ENCODE measurements at regions not wholly inside any gene's neighbourhood (a gene's known extent, or its start where the extent isn't known, plus 50 kb on each side); places are given as distances from the start of the nearest gene placed in this dataset.

DNA sequence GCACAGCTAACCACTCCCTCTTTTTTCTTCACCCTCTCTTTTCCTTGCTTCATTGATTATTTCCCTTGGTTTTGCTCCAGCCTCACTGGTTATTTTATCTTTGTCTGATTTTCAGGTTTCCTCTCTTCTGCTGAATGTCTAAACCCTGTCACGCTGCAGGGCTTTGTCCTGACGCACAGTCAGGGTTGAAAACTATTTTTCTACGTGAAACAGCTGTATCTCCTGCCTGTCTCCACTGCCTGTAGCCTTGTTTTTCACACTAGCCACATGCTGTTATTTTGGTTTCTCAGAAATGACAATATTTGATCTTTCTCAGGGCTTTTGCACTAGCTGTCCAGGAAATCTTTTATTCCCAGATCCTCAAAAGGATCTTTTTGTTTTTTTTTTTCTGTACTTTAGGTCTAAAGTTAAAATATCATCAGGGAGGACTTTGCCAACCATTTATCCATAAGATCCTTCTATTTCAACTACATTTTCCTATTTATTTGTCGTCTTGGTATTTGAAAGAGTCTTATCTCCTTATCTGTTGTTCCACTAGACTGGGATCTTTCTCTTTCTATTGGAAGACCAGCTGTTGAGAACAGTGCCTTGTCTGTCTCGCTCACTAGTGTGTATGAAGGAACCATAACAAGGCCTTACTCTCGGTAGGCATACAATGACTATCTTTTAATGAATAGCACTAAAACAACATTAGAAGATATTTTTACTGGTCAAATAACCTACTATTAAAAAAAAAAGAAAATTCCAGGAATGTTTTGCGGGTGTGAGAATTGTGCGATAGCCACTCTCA lies 164.3 kb downstream of the PDHA2 start:
- Histone ChIP-seq H3K36me3 (ENCODE audit: insufficient read depth, low read depth, low read length) (no peaks in the 10 kb centered on the region), H3K9me3 (ENCODE audit: insufficient read depth, low read depth, low read length) (no peaks in the 10 kb centered on the region), H3K4me1 (ENCODE audit: insufficient read depth, low read length) (no peaks in the 10 kb centered on the region), H3K27me3 (ENCODE audit: insufficient read depth, low read length) (no peaks in the 10 kb centered on the region), H3K27ac (ENCODE audit: low read length) (no peak overlapping the region), H3K4me3 (ENCODE audit: low read length) (no peak overlapping the region), H3K9ac (ENCODE audit: low read depth, low read length) (no peak overlapping the region)

GRCh38 chr4:96009427-96010119 lies 169.7 kb downstream of the PDHA2 start:
- H3K4me1 ChIP-seq (ENCODE audit: insufficient read depth, low read length) = 0 out of 2 replicates have a peak, but pooled peaks cover 6% of the 10 kb centered on the region
- no peak overlapping the region for H3K27ac ChIP-seq (ENCODE audit: low read length)
- no peaks in the 10 kb centered on the region for H3K27me3 ChIP-seq (ENCODE audit: insufficient read depth, low read length)
- H3K4me3 ChIP-seq (ENCODE audit: low read length) = no peak overlapping the region
- H3K36me3 ChIP-seq (ENCODE audit: insufficient read depth, low read depth, low read length) = no peaks in the 10 kb centered on the region
- no peaks in the 10 kb centered on the region for H3K9me3 ChIP-seq (ENCODE audit: insufficient read depth, low read depth, low read length)
- no peak overlapping the region for H3K9ac ChIP-seq (ENCODE audit: low read depth, low read length)

GRCh38 chr4:96012687-96013086 lies 172.8 kb downstream of the PDHA2 start:
- no peak overlapping the region for H3K9ac ChIP-seq (ENCODE audit: low read depth, low read length)
- H3K9me3 ChIP-seq (ENCODE audit: insufficient read depth, low read depth, low read length) = no peaks in the 10 kb centered on the region
- 0 out of 2 replicates have a peak, but pooled peaks cover 6% of the 10 kb centered on the region for H3K4me1 ChIP-seq (ENCODE audit: insufficient read depth, low read length)
- H3K4me3 ChIP-seq (ENCODE audit: low read length) = no peak overlapping the region
- H3K27ac ChIP-seq (ENCODE audit: low read length) = no peak overlapping the region
- no peaks in the 10 kb centered on the region for H3K36me3 ChIP-seq (ENCODE audit: insufficient read depth, low read depth, low read length)
- no peaks in the 10 kb centered on the region for H3K27me3 ChIP-seq (ENCODE audit: insufficient read depth, low read length)

DNA sequence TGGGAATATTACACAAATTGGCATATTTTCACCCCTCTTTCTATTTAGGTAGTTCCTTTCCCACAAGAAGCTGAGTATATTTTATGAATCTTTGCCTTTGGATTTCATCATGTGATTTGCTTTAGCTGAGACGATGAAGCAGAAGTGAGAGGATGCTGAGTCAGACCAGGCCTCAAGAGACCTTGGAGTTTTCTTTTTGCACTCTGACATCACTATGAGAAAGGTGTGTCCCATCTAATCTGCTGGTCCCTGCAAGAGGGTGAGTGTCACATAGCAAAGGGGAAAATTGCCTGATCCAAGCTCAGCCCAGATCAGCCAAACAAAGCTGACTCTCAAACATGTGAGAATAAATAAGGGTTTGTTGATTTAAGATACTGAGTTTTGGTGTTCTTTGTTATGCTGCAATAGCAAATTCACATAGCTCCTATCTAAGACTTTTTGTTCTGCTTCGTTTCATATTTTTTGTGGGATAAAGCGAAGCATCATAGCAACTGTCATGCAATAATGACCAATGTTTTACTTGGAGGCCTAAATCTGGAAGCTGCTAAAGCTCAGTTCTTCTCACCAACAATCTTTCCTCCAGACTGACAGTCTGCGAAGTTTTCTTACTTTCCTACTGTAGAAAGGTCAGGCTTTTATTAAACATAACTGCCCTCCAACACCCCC lies 176.9 kb downstream of the PDHA2 start:
- Histone ChIP-seq H3K4me1 (ENCODE audit: insufficient read depth, low read length) (0 out of 2 replicates have a peak, but pooled peaks cover 6% of the 10 kb centered on the region), H3K36me3 (ENCODE audit: insufficient read depth, low read depth, low read length) (no peaks in the 10 kb centered on the region), H3K9me3 (ENCODE audit: insufficient read depth, low read depth, low read length) (no peaks in the 10 kb centered on the region), H3K4me3 (ENCODE audit: low read length) (no peak overlapping the region), H3K27me3 (ENCODE audit: insufficient read depth, low read length) (no peaks in the 10 kb centered on the region), H3K27ac (ENCODE audit: low read length) (no peak overlapping the region), H3K9ac (ENCODE audit: low read depth, low read length) (no peak overlapping the region)

GRCh38 chr4:96025011-96025410 lies 185.1 kb downstream of the PDHA2 start:
- Histone ChIP-seq H3K4me3 (ENCODE audit: low read length) (no peak overlapping the region), H3K9me3 (ENCODE audit: insufficient read depth, low read depth, low read length) (no peaks in the 10 kb centered on the region), H3K27me3 (ENCODE audit: insufficient read depth, low read length) (no peaks in the 10 kb centered on the region), H3K36me3 (ENCODE audit: insufficient read depth, low read depth, low read length) (no peaks in the 10 kb centered on the region), H3K27ac (ENCODE audit: low read length) (no peak overlapping the region), H3K9ac (ENCODE audit: low read depth, low read length) (no peak overlapping the region), H3K4me1 (ENCODE audit: insufficient read depth, low read length) (no peaks in the 10 kb centered on the region)

GRCh38 chr4:96035727-96036126 lies 195.8 kb downstream of the PDHA2 start:
- Histone ChIP-seq H3K4me3 (ENCODE audit: low read length) (no peak overlapping the region), H3K9ac (ENCODE audit: low read depth, low read length) (no peak overlapping the region), H3K27me3 (ENCODE audit: insufficient read depth, low read length) (no peaks in the 10 kb centered on the region), H3K4me1 (ENCODE audit: insufficient read depth, low read length) (no peaks in the 10 kb centered on the region), H3K27ac (ENCODE audit: low read length) (no peak overlapping the region), H3K36me3 (ENCODE audit: insufficient read depth, low read depth, low read length) (no peaks in the 10 kb centered on the region), H3K9me3 (ENCODE audit: insufficient read depth, low read depth, low read length) (no peaks in the 10 kb centered on the region)

GRCh38 chr4:96036781-96037180 lies 196.9 kb downstream of the PDHA2 start:
- no peak overlapping the region for H3K9ac ChIP-seq (ENCODE audit: low read depth, low read length)
- no peaks in the 10 kb centered on the region for H3K27me3 ChIP-seq (ENCODE audit: insufficient read depth, low read length)
- no peaks in the 10 kb centered on the region for H3K36me3 ChIP-seq (ENCODE audit: insufficient read depth, low read depth, low read length)
- H3K27ac ChIP-seq (ENCODE audit: low read length) = no peak overlapping the region
- no peaks in the 10 kb centered on the region for H3K4me1 ChIP-seq (ENCODE audit: insufficient read depth, low read length)
- H3K4me3 ChIP-seq (ENCODE audit: low read length) = no peak overlapping the region
- no peaks in the 10 kb centered on the region for H3K9me3 ChIP-seq (ENCODE audit: insufficient read depth, low read depth, low read length)

- no peaks in the 10 kb centered on the region for H3K4me1 ChIP-seq (ENCODE audit: insufficient read depth, low read length)
- no peaks in the 10 kb centered on the region for H3K27me3 ChIP-seq (ENCODE audit: insufficient read depth, low read length)
- H3K27ac ChIP-seq (ENCODE audit: low read length) = no peak overlapping the region
- H3K4me3 ChIP-seq (ENCODE audit: low read length) = no peak overlapping the region
- H3K9ac ChIP-seq (ENCODE audit: low read depth, low read length) = no peak overlapping the region
- H3K9me3 ChIP-seq (ENCODE audit: insufficient read depth, low read depth, low read length) = no peaks in the 10 kb centered on the region
- H3K36me3 ChIP-seq (ENCODE audit: insufficient read depth, low read depth, low read length) = no peaks in the 10 kb centered on the region
Measured at GRCh38 chr4:96037705-96038104, 197.8 kb downstream of the PDHA2 start.

DNA sequence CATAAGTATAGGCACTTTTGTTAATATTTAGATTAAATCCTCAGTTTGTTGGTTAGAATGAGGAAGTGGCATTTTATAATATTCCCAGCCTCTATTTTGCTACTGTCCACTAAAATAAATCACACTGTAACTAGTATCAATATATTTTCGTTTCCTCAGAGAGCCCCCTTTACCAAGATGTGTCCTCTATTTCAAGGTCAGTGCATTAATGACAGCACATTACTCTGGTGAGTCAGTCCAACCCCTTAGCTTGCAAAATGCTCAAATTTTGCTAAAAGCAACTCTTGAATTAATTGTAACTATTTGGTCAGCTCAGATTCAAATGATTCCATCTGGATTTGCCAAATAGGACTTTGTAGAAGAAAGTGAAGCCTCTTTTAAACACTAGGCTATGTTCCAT lies 199.3 kb downstream of the PDHA2 start:
- no peaks in the 10 kb centered on the region for H3K4me1 ChIP-seq (ENCODE audit: insufficient read depth, low read length)
- H3K4me3 ChIP-seq (ENCODE audit: low read length) = no peak overlapping the region
- H3K27me3 ChIP-seq (ENCODE audit: insufficient read depth, low read length) = no peaks in the 10 kb centered on the region
- H3K9me3 ChIP-seq (ENCODE audit: insufficient read depth, low read depth, low read length) = no peaks in the 10 kb centered on the region
- no peak overlapping the region for H3K27ac ChIP-seq (ENCODE audit: low read length)
- H3K9ac ChIP-seq (ENCODE audit: low read depth, low read length) = no peak overlapping the region
- no peaks in the 10 kb centered on the region for H3K36me3 ChIP-seq (ENCODE audit: insufficient read depth, low read depth, low read length)

DNA sequence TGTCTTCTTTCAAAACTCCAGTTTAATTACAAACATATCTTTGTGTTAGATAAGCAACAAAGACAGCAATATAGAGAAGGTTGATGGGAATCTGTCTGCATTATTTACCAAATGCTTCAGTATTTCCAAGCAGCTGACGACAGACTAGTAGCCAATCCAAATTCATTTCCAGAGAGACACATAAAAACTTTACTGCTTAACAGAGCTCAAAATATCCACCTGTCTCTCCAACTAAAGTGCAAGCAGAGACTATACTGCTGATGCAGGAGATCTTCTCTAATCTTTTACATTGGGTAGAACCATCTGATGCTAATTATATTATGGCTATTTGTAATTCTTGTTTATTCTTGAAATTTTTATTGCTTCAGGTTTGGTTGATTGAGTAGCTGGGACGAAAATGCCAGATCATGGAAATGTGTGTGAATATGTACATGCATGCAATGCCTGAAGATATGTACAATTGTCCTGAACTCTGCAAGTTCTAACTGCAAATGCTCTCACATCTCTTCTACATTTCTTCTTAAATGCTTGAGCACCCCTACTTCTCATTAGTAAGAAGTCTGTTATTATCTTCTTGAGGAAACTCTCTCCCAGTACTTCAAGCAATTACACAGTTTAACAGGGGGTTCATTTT lies 200.0 kb downstream of the PDHA2 start:
- Histone ChIP-seq H3K4me3 (ENCODE audit: low read length) (no peak overlapping the region), H3K9ac (ENCODE audit: low read depth, low read length) (no peak overlapping the region), H3K27me3 (ENCODE audit: insufficient read depth, low read length) (no peaks in the 10 kb centered on the region), H3K9me3 (ENCODE audit: insufficient read depth, low read depth, low read length) (no peaks in the 10 kb centered on the region), H3K4me1 (ENCODE audit: insufficient read depth, low read length) (no peaks in the 10 kb centered on the region), H3K36me3 (ENCODE audit: insufficient read depth, low read depth, low read length) (no peaks in the 10 kb centered on the region), H3K27ac (ENCODE audit: low read length) (no peak overlapping the region)

GRCh38 chr4:96044971-96045370 lies 205.1 kb downstream of the PDHA2 start:
- H3K27me3 ChIP-seq (ENCODE audit: insufficient read depth, low read length) = no peaks in the 10 kb centered on the region
- no peaks in the 10 kb centered on the region for H3K9me3 ChIP-seq (ENCODE audit: insufficient read depth, low read depth, low read length)
- H3K27ac ChIP-seq (ENCODE audit: low read length) = no peak overlapping the region
- no peaks in the 10 kb centered on the region for H3K4me1 ChIP-seq (ENCODE audit: insufficient read depth, low read length)
- H3K4me3 ChIP-seq (ENCODE audit: low read length) = no peak overlapping the region
- no peak overlapping the region for H3K9ac ChIP-seq (ENCODE audit: low read depth, low read length)
- H3K36me3 ChIP-seq (ENCODE audit: insufficient read depth, low read depth, low read length) = no peaks in the 10 kb centered on the region
